SK-N-MC (cell line): ENCODE measurements at regions not wholly inside any gene's neighbourhood (a gene's known extent, or its start where the extent isn't known, plus 50 kb on each side); places are given as distances from the start of the nearest gene placed in this dataset.

Source experiments
- DNase-seq: peaks from one replicate; pipeline ENCODE4 v3.0.0-alpha.2; 2011; ENCODE audit warnings: low read depth, low spot score
- H3K27ac ChIP-seq: fragments of 200-600 bp; sonication (generic); 2 replicates; pipeline ENCODE4 v1.5.1; 2016; ENCODE audit warnings: mixed run types
- H3K36me3 ChIP-seq: fragments of 200-600 bp; sonication (generic); 2 replicates; pipeline ENCODE4 v1.6.1; 2017; ENCODE audit warnings: antibody characterized with exemption, low read length, mixed read lengths; ENCODE audit not compliant: insufficient read depth
- H3K4me3 ChIP-seq: fragments of 200-600 bp; sonication (generic); 2 replicates; pipeline ENCODE4 v1.5.1; 2016
- H3K9ac ChIP-seq: fragments of 200-600 bp; sonication (generic); 2 replicates; pipeline ENCODE4 v1.8.0; 2017; ENCODE audit warnings: mixed run types, mixed read lengths; ENCODE audit not compliant: insufficient read length
- H3K9me3 ChIP-seq: fragments of 200-600 bp; sonication (generic); 2 replicates; pipeline ENCODE4 v1.6.1; 2017; ENCODE audit warnings: low read depth, mild to moderate bottlenecking, antibody characterized with exemption, low read length, moderate library complexity, mixed read lengths
- EZH2 ChIP-seq: fragments of 200-600 bp; sonication (generic); IDR thresholded peaks from one replicate; pipeline ENCODE4 v1.6.1; 2017; ENCODE audit warnings: antibody characterized with exemption
- FOXP2 ChIP-seq: optimal IDR thresholded peaks from 2 replicates; pipeline ENCODE3; 2011; ENCODE audit warnings: mild to moderate bottlenecking, moderate library complexity; ENCODE audit not compliant: insufficient read depth; ENCODE audit errors: extremely low read length, control extremely low read depth
- POLR2AphosphoS5 ChIP-seq: IDR thresholded peaks from 2 replicates; pipeline ENCODE4 v1.6.1; 2012; ENCODE audit warnings: mild to moderate bottlenecking, low read depth, low read length, borderline replicate concordance

DNA sequence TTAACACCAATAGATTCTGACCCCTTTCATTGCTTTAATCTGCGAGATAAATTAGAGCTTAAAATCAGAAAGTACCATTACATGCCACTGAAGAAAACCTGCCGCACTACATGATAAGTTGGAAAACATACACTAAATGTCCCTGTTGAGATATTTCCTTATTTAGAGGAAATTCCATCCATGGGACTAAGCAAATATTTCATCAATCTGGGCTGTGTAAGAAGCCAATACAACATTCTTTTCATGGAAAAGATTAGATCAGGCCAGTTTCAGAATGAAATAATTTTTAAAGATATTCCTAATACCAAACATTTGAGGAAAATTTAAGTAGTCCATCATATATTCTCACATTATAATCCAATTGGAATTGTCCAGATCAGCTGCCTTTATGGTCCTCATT is 112.8 kb downstream of the LLPH start:
- Histone ChIP-seq H3K9ac (no peak overlapping the region), H3K9me3 (no peaks in the 10 kb centered on the region), H3K4me3 (no peak overlapping the region), H3K27ac (no peak overlapping the region), H3K36me3 (no peaks in the 10 kb centered on the region)
- TF ChIP-seq POLR2AphosphoS5 (no peak), FOXP2 (no peak), EZH2 (no peak)
- DNase-seq: no peak
